ENCODE measurements at regions not wholly inside any gene's neighbourhood (a gene's known extent, or its start where the extent isn't known, plus 50 kb on each side); places are given as distances from the start of the nearest gene placed in this dataset.

DNA sequence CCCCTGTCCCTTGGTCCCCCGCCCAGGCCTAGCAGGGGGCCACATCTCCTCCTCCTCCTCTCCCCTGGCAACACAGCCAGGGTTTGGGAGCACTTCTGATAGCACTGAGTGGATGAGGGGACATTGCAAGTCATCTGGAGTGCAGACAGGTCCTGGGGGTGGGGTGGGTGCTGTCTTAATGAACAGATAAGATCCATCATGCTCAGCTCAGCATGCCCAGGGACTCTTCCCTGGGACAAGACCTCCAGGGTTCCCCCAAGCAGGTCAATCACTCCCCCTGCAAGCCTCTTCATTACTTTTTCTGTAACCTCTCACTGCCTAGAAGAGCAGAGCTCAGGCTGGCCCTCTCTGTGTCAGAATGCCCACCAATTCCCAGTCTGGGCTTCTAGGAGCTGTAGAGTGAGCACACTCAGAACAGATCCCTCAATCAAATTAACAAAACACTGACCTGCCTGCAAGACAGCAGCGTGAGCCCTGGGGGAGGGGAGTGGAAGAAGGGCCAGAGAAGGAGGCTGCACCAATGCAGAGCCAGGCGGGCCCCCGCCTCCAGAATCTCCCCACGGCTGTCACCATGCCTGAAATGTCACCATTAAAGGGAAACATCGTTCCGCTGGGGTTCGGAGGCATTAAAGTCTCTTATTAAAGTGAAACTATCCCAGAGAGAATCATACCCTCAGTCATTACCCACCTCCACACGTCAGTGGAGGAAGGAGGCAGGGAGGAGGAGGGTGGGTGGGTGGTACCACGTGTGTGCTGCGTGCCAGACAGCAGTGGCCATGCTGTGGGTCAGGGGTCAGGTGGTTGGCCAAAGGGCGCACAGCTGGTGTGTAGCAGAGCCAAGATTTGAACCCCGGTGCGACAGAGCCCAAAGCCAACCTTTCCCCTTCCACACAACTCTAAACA is 114.7 kb upstream of the LINGO1 start:
- no peak overlapping the region for H3K27ac ChIP-seq
- H3K27me3 ChIP-seq, result peaks cover 0 to 19% of the 10 kb centered on the region in 2 donors
- H3K4me1 ChIP-seq, result peaks cover 0 to 8% (median 4%) of the 10 kb centered on the region in 4 donors
- DNase-seq (ENCODE audit: low spot score in 2 of 2), result no peak
- TF ChIP-seq CTCF (IDR thresholded peaks at IDR 0.05), result no peak
- TF ChIP-seq POLR2A (IDR thresholded peaks at IDR 0.05), result no peak
- TF ChIP-seq EP300 (IDR thresholded peaks at IDR 0.05), result no peak
- WGBS, 2 donors, result 23 to 30% methylated on average over 14 of the region's 14 CpGs
- no peaks in the 10 kb centered on the region for H3K36me3 ChIP-seq
- H3K4me3 ChIP-seq, result peak overlapping the region in 1 of 4 donors; percentile 14
- no peaks in the 10 kb centered on the region for H3K9me3 ChIP-seq

- Histone ChIP-seq H3K4me1 (peaks cover 0 to 8% (median 4%) of the 10 kb centered on the region in 4 donors), H3K9me3 (no peaks in the 10 kb centered on the region), H3K4me3 (no peak overlapping the region), H3K36me3 (no peaks in the 10 kb centered on the region), H3K27me3 (peaks cover 0 to 21% of the 10 kb centered on the region in 2 donors), H3K27ac (no peak overlapping the region)
- WGBS, 2 donors, result 88 to 89% methylated on average over 6 of the region's 6 CpGs
- no peak for TF ChIP-seq CTCF (IDR thresholded peaks at IDR 0.05)
- TF ChIP-seq POLR2A (IDR thresholded peaks at IDR 0.05), result no peak
- no peak for TF ChIP-seq EP300 (IDR thresholded peaks at IDR 0.05)
- DNase-seq (ENCODE audit: low spot score in 2 of 2), result no peak
Measured at GRCh38 chr15:77746254-77747174, 113.8 kb upstream of the LINGO1 start.

GRCh38 chr15:77744398-77744797 is 111.7 kb upstream of the LINGO1 start:
- WGBS, 2 donors, result 91 to 92% methylated on average over 6 of the region's 6 CpGs
- H3K36me3 ChIP-seq, result no peaks in the 10 kb centered on the region
- peaks cover 0 to 29% of the 10 kb centered on the region in 2 donors for H3K27me3 ChIP-seq
- DNase-seq (ENCODE audit: low spot score in 2 of 2), result no peak
- H3K27ac ChIP-seq, result no peak overlapping the region
- TF ChIP-seq CTCF (IDR thresholded peaks at IDR 0.05) (no peak), POLR2A (IDR thresholded peaks at IDR 0.05) (no peak), EP300 (IDR thresholded peaks at IDR 0.05) (no peak)
- no peak overlapping the region for H3K4me3 ChIP-seq
- peaks cover 0 to 8% (median 4%) of the 10 kb centered on the region in 4 donors for H3K4me1 ChIP-seq
- H3K9me3 ChIP-seq, result no peaks in the 10 kb centered on the region

- Histone ChIP-seq H3K4me1 (peaks cover 0 to 3% (median 2%) of the 10 kb centered on the region in 4 donors), H3K9me3 (no peaks in the 10 kb centered on the region), H3K36me3 (no peaks in the 10 kb centered on the region), H3K27me3 (peaks cover 0 to 35% of the 10 kb centered on the region in 2 donors), H3K4me3 (no peak overlapping the region), H3K27ac (no peak overlapping the region)
- DNase-seq (ENCODE audit: low spot score in 2 of 2), result no peak
- 47 to 66% methylated on average over 4 of the region's 4 CpGs for whole genome bisulfite sequencing, 2 donors
- TF ChIP-seq POLR2A (IDR thresholded peaks at IDR 0.05) (no peak), EP300 (IDR thresholded peaks at IDR 0.05) (no peak)
Measured at GRCh38 chr15:77742570-77742969, 109.9 kb upstream of the LINGO1 start.

GRCh38 chr15:77742127-77742526 is 109.4 kb upstream of the LINGO1 start:
- Histone ChIP-seq H3K27me3 (peaks cover 0 to 35% of the 10 kb centered on the region in 2 donors), H3K4me3 (no peak overlapping the region), H3K27ac (no peak overlapping the region), H3K36me3 (no peaks in the 10 kb centered on the region), H3K9me3 (no peaks in the 10 kb centered on the region), H3K4me1 (no peaks in the 10 kb centered on the region)
- 63 to 73% methylated on average over 5 of the region's 5 CpGs for WGBS, 2 donors
- no peak for DNase-seq (ENCODE audit: low spot score in 2 of 2)
- TF ChIP-seq EP300 (IDR thresholded peaks at IDR 0.05) (no peak), POLR2A (IDR thresholded peaks at IDR 0.05) (no peak), CTCF (IDR thresholded peaks at IDR 0.05) (no peak)

Data from tibial nerve (tissue), 4 donors.